Glomerular visceral epithelial cell (primary cell): ENCODE measurements at regions not wholly inside any gene's neighbourhood (a gene's known extent, or its start where the extent isn't known, plus 50 kb on each side); places are given as distances from the start of the nearest gene placed in this dataset.
A peak's percentile ranks its signal among the peaks of the same experiment; 100 is the strongest.
"Not testable (repeated sequence)": the region's sequence is repeated elsewhere in the genome, so short reads cannot be mapped to it uniquely, and the experiment has no call there.

Experiments
- DNase-seq: peaks from one replicate; pipeline ENCODE4 v3.0.0-alpha.2; 2016; ENCODE audit errors: extremely low spot score

DNA sequence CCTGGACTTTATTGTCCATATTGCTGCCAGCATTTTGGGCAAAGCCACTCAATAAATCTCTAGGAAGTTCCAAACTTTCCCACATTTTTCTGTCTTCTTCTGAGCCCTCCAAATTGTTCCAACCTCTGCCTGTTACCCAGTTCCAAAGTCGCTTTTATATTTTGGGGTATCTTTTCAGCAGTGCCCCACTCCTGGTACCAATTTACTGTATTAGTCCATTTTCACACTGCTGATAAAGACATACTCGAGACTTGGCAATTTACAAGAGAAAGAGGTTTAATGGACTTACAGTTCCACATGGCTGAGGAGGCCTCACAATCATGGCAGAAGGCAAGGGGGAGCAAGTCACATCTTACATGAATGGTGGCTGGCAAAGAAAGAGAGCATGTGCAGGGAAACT is 53.4 kb downstream of the AHSP start:
- DNase-seq: not testable (repeated sequence)

GRCh38 chr16:31601737-31602384 is 74.2 kb downstream of the AHSP start:
- not testable (repeated sequence) for DNase-seq

- no peak for DNase-seq
Measured at GRCh38 chr16:31618130-31618529, 90.4 kb downstream of the AHSP start.

- DNase-seq: no peak
Measured at GRCh38 chr16:31636433-31636832, 108.7 kb downstream of the AHSP start.

GRCh38 chr16:31641279-31641678 is 113.6 kb downstream of the AHSP start:
- DNase-seq: no peak

GRCh38 chr16:31655674-31656073 is 128.0 kb downstream of the AHSP start:
- DNase-seq: not testable (repeated sequence)

DNA sequence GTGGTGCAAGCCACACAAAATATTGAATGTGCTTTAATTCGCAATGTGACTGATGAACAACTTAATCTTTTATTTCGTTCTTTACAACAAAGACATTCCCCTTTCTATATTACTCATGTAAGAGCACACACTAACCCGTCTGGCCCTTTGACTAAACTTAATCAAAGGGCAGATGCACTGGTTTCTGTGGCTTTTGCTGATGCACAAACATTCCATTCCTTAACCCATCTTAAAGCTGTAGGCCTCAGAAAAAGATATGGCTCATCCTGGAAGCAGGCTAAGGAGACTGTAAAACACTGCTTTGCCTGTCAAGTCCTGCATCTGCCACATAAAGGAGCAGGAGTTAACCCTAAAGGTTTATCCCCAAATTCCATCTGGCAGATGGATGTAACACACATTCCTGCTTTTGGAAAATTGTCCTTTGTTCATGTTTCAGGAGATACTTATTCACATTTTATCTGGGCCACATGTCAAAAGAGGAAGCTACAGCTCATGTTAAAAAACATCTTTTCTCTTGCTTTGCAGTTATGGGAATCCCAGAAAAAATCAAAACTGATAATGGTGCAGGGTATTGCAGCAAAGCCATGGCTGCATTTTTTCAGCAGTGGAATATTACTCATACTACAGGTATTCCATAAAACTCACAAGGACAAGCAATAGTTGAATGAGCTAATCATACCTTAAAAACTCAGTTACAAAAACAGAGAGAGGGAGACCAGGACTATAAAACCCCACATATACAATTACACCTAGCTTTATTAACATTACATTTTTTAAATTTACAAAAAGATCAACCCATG is 137.2 kb downstream of the AHSP start:
- DNase-seq: peak; percentile 42

GRCh38 chr16:31674686-31675085 is 147.0 kb downstream of the AHSP start:
- DNase-seq: no peak

- DNase-seq: no peak
Measured at GRCh38 chr16:31676731-31677130, 149.0 kb downstream of the AHSP start.

DNA sequence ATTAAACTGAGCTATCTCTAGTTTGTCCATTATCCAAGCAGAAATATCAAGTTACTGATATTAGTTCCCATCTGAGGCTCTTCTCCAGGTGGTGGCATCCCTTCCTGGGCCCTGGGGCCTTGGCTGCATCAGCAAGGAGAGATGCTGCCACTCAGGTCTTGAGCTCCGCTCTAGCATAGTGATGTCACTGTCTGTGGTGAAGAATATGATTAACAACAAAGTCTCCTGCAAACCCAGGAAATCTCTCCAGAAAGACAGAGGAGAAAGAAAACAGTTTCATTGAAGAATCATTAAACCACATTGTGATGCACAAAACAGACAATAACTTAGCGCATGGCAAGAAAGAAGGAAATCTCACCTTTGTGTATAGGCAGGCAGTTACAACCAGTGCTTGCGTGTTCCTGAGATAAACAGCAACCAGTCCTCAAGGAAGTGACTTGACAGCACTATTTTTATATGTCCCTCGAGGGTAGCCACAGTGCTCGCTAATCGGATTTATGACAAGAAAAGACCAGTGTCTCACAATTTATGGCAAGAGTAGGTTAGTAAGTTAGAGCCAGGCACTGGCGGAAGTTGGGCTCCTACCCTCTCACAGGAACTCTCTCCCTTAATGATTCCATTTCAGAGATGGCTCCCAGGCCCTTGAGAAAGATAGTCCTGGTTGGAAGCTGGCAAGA is 151.1 kb downstream of the AHSP start:
- no peak for DNase-seq

DNA sequence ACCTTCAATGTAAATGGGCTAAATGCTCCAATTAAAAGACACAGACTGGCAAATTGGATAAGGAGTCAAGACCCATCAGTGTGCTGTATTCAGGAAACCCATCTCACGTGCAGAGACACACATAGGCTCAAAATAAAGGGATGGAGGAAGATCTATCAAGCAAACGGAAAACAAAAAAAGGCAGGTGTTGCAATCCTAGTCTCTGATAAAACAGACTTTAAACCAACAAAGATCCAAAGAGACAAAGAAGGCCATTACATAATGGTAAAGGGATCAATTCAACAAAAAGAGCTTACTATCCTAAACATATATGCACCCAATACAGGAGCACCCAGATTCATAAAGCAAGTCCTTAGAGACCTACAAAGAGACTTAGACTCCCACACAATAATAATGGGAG is 161.6 kb downstream of the AHSP start:
- DNase-seq: not testable (repeated sequence)

DNA sequence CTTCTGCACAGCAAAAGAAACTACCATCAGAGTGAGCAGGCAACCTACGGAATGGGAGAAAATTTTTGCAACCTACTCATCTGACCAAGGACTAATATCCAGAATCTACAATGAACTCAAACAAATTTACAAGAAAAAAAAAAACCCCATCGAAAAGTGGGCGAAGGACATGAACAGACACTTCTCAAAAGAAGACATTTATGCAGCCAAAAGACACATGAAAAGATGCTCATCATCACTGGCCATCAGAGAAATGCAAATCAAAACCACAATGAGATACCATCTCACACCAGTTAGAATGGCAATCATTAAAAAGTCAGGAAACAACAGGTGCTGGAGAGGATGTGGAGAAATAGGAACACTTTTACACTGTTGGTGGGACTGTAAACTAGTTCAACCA is 164.6 kb downstream of the AHSP start:
- DNase-seq: not testable (repeated sequence)

DNA sequence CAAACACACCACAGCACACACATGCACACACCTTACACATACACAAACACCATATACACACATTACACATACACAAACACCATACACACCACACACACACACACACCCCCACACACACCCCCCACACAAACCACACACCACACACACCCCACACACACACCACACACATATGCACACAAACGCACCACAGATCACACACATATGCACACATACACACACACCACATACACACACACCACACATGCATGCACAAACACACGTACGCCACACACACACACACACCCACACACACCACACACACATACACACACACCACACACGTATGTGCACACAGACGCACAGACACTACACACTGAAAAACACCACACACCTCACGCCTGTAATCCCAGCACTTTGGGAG is 166.0 kb downstream of the AHSP start:
- no peak for DNase-seq

DNA sequence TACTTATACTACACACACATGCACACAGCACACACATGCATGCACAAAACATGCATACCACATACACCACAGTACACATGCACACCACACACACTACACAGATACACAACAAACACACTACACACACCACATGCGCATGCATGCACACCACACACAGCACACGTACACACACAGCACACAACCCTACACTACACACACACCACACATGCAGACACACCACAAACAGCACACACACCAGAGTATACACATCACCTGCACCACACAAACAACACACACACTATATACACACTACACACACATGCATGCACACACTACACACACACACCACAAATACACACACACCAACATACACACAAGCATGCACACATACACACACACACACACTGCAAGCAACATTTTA is 166.8 kb downstream of the AHSP start:
- no peak for DNase-seq

GRCh38 chr16:31695667-31696066 is 168.0 kb downstream of the AHSP start:
- no peak for DNase-seq

- DNase-seq: peak; percentile 31
Measured at GRCh38 chr16:31696968-31697743, 169.5 kb downstream of the AHSP start.

- DNase-seq: no peak
Measured at GRCh38 chr16:31697744-31698125, 170.0 kb downstream of the AHSP start.

GRCh38 chr16:31698901-31699300 is 171.2 kb downstream of the AHSP start:
- DNase-seq: no peak

GRCh38 chr16:31699601-31700000 is 171.9 kb downstream of the AHSP start:
- no peak for DNase-seq

DNA sequence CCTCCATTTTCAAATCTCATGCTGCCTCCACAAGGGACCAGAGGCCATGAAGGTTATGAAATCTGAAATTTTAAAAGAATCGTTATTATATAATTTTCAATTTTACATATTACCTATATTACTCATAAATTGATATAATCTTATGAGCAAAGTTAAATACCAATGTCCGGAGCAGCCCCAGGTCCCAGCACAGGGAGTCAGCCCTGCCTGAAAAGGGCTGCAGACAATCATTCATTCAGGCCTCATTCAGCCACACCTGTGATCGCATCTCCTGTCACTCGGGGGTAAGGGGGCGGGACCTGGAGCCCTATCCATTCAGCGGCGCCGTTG is 172.5 kb downstream of the AHSP start:
- no peak for DNase-seq

DNA sequence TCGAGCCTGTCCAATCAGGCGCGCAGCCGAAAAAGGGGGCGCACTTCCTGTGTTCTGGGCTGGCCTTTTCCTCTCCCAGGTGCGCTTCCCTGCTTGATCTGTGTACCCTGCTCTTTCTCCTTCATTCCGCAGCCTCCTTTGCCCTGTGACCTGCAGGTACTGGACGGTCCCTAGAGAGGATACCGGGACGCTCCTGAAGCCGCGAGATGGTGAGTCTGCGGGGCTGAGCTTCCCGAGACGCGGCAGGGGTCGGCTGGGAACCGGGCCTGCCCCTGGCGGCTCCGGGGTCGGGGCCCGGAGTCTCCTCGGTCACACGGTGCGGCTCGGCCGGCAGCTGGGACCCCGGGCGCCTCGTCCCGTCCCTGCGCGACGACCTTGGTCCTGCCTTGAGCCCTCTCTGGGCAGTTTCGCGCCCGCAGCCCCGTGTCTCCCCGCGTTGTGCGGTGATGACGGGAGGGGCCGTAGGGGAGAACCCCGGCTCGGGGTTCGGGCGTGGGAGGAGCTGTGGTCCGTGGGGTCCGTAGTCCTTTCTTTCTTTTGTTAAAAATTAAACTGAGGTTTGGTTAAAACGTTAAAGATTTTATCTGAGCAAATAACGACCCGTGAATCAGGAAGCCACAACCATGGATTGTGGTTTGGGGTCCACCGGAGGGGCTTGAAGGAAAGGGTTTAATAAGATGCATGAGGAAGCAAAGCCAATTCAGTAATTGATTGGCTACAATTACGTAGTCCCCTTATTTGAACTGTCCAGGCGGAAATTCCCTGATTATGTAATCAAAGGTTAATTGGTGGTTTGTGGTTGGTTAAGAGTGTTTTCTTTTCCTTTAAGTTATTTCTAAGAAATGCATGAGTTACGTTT is 172.8 kb upstream of the ZNF267 start:
- DNase-seq: peak; percentile 65
